ENCODE measurements at regions not wholly inside any gene's neighbourhood (a gene's known extent, or its start where the extent isn't known, plus 50 kb on each side); places are given as distances from the start of the nearest gene placed in this dataset.

DNA sequence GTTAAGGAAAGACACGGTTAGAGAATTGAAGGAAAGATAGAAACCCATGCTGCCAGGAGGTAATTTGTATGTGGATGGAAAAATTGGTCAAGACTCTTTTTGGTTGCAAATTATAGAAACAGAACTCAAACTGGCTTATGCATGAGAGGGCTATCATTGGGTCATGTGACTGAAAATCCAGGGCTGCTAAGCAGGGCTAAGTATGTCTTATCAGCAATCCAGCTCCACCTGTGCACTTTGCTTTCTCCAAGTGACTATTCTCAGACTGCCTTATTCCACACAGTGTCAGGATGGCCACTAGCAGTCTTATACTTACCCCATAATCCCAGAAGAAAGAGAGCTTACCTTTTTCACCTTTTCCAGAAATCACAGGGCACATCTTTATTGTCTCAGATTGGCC lies 113.5 kb downstream of the CBLN1 start:
- no peaks in the 10 kb centered on the region for H3K4me1 Mint-ChIP-seq
- no peaks in the 10 kb centered on the region for H3K36me3 Mint-ChIP-seq (ENCODE audit: low read depth)
- ATAC-seq = no peak
- DNase-seq = no peak
- H3K9me3 ChIP-seq (ENCODE audit: control insufficient read depth, low read length, poor library complexity, severe bottlenecking) = no peaks in the 10 kb centered on the region
- no peaks in the 10 kb centered on the region for H3K27me3 Mint-ChIP-seq
- no peak overlapping the region for H3K4me3 Mint-ChIP-seq
- H3K27ac Mint-ChIP-seq = no peak overlapping the region

DNA sequence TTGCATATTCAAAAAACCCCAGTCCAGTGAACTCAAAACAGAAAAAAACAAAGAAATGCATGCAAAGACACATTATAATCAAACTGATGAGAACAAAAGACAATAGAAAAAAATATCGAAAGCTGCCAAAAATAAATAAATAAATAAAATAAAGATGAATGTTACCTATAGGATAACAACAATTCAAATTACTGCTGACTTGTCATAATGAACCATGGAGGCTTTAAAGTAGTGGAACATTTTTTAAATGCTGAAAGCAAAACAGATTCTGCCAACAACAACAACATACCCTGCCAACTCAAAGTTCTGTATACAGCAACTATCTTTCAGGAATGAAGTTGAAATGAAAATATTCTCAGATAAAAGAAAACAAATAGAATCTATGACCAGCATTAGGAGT lies 116.6 kb downstream of the CBLN1 start:
- DNase-seq (no peak), ATAC-seq (no peak)
- Mint-ChIP-seq H3K36me3 (ENCODE audit: low read depth) (no peaks in the 10 kb centered on the region), H3K27ac (no peak overlapping the region), H3K4me3 (no peak overlapping the region), H3K4me1 (no peaks in the 10 kb centered on the region), H3K27me3 (no peaks in the 10 kb centered on the region)
- no peaks in the 10 kb centered on the region for H3K9me3 ChIP-seq (ENCODE audit: control insufficient read depth, low read length, poor library complexity, severe bottlenecking)

DNA sequence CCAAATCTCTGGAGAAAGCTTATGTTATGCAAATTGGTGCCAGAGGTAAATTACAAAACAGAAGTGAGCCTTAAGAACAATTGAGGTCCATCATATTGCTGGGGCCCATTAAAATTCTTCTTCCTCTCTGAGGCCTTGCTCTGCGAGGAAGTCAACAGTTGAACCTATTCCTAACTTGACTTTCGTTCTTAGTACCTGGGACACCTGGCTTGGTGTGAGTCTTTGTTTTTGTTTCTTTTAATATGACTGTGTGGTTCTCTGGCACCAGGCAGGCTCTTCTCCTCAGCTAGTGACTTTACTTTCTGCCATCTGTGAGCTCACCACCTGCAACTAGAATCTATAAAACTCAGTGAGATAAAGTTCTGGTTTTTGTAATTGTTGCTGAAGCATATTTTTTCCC lies 120.4 kb downstream of the CBLN1 start:
- H3K27ac Mint-ChIP-seq = no peak overlapping the region
- DNase-seq (no peak), ATAC-seq (no peak)
- no peaks in the 10 kb centered on the region for H3K27me3 Mint-ChIP-seq
- no peaks in the 10 kb centered on the region for H3K9me3 ChIP-seq (ENCODE audit: control insufficient read depth, low read length, poor library complexity, severe bottlenecking)
- H3K4me3 Mint-ChIP-seq = no peak overlapping the region
- H3K36me3 Mint-ChIP-seq (ENCODE audit: low read depth) = no peaks in the 10 kb centered on the region
- no peaks in the 10 kb centered on the region for H3K4me1 Mint-ChIP-seq

DNA sequence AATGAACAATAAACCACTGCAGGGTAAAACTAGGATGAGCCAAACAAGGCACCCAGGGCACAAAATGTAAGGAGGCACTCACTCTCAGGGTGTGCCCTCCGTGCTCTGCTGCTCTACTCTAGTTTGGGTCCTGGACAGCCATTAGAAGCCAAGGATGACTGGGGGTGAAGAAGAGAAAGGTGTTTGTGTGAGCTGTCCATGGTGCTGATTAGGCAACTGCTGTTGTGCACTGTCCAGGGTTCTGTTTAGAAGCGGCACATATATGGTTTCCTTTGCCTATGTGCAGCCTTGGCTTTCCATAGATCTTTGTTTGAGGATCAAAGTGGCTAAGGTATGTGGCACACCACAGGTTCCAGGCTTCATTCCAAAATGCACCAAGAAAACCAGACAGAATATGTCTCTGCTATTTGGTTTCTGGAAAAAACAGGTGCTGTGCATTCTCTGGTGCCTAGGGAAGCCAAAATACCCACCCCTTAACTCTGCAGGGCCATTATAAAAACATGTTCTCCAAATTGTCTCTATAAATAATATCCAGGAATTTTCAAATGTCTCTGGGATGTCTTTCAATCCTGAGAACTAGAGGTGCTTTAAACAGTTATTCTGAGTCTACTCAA lies 123.5 kb downstream of the CBLN1 start:
- Mint-ChIP-seq H3K4me3 (no peak overlapping the region), H3K27me3 (no peaks in the 10 kb centered on the region), H3K4me1 (no peaks in the 10 kb centered on the region), H3K36me3 (ENCODE audit: low read depth) (no peaks in the 10 kb centered on the region), H3K27ac (no peak overlapping the region)
- H3K9me3 ChIP-seq (ENCODE audit: control insufficient read depth, low read length, poor library complexity, severe bottlenecking) = no peaks in the 10 kb centered on the region
- ATAC-seq = no peak
- DNase-seq = no peak

DNA sequence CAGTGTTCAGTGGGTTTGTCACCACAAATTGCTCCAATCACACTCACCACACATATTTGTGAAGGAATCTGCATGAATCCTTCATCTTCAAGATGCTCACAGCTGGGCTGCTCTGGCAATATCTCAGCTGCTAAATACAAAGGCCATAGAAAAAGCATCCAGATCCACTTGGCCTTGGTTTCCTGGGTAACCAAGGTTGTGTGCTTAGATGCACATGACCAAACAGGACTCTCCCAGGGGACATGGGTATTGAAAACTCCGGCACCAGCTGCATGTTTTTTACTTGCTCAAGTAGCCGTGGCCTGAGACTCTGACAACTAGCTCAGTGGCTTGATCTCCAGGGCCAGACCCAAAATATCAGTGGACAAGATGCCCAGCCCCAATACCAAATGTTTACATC lies 131.3 kb downstream of the CBLN1 start:
- Mint-ChIP-seq H3K27me3 (no peaks in the 10 kb centered on the region), H3K4me3 (no peak overlapping the region), H3K4me1 (no peaks in the 10 kb centered on the region), H3K27ac (no peak overlapping the region), H3K36me3 (ENCODE audit: low read depth) (no peaks in the 10 kb centered on the region)
- DNase-seq (no peak), ATAC-seq (no peak)
- no peaks in the 10 kb centered on the region for H3K9me3 ChIP-seq (ENCODE audit: control insufficient read depth, low read length, poor library complexity, severe bottlenecking)

DNA sequence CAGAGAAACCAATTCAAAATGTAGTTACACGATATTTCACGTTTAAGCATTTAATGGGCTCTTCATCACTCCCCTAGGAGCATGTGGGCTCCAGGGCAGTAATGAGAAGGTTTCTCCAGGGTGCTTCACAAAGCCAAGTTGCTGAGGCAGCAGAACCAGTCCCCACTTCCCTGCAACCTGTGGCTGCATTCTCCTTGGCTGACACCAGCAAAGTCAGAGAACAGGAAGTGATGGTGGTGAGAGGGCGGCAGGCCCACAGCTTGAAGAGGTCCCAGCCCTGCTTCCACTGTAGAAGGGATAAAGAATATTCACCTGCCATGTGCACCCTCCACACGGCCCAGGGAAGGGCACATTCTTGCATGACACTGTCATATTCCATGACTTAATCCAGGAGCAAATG lies 133.2 kb downstream of the CBLN1 start:
- Mint-ChIP-seq H3K27ac (no peak overlapping the region), H3K27me3 (no peaks in the 10 kb centered on the region), H3K36me3 (ENCODE audit: low read depth) (no peaks in the 10 kb centered on the region), H3K4me1 (no peaks in the 10 kb centered on the region), H3K4me3 (no peak overlapping the region)
- no peaks in the 10 kb centered on the region for H3K9me3 ChIP-seq (ENCODE audit: control insufficient read depth, low read length, poor library complexity, severe bottlenecking)
- DNase-seq (no peak), ATAC-seq (no peak)

DNA sequence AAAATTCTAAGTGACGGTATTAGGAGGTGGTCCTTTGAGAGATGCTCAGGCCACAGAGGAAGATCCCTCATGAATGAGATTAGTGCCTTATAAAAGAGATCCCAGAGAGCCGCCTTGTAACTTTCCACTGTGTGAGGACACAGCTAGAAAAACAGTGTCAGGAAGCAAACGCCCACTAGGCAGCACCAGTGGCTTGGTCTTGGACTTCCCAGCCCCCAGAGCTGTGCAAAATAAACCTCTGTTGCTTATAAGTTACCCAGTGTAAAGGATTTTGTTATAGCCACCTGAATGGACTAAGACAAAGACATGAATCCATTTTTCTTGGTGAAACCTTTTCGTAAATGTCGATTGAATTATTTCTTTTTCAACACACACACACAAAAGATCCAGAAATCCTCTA lies 141.0 kb downstream of the CBLN1 start:
- H3K4me1 Mint-ChIP-seq = no peaks in the 10 kb centered on the region
- no peak overlapping the region for H3K27ac Mint-ChIP-seq
- ATAC-seq = no peak
- H3K9me3 ChIP-seq (ENCODE audit: control insufficient read depth, low read length, poor library complexity, severe bottlenecking) = no peaks in the 10 kb centered on the region
- H3K4me3 Mint-ChIP-seq = no peak overlapping the region
- H3K36me3 Mint-ChIP-seq (ENCODE audit: low read depth) = no peaks in the 10 kb centered on the region
- no peak for DNase-seq
- H3K27me3 Mint-ChIP-seq = no peaks in the 10 kb centered on the region

DNA sequence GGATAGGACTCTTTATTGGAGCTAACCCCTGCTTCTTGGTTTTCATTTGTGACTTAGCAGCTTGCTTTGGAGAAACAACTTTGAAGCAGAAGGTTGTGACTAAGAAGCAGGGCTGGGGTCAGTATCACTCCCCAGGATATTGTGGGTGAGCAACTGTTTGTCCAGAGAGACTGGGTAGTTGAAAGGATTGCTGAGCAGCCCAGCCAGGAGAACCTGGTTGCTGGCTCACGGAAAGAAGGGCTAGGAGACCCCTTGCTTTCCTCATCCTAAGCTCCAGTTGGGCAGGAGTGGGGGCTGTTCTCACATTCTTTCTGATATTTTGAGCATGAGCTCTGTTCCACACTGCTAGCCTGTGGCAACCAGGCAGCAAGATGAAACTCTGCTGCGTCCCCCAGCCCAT lies 151.2 kb downstream of the CBLN1 start:
- no peaks in the 10 kb centered on the region for H3K9me3 ChIP-seq (ENCODE audit: control insufficient read depth, low read length, poor library complexity, severe bottlenecking)
- DNase-seq (no peak), ATAC-seq (no peak)
- Mint-ChIP-seq H3K4me1 (no peaks in the 10 kb centered on the region), H3K27ac (no peak overlapping the region), H3K27me3 (no peaks in the 10 kb centered on the region), H3K36me3 (ENCODE audit: low read depth) (no peaks in the 10 kb centered on the region), H3K4me3 (no peak overlapping the region)

DNA sequence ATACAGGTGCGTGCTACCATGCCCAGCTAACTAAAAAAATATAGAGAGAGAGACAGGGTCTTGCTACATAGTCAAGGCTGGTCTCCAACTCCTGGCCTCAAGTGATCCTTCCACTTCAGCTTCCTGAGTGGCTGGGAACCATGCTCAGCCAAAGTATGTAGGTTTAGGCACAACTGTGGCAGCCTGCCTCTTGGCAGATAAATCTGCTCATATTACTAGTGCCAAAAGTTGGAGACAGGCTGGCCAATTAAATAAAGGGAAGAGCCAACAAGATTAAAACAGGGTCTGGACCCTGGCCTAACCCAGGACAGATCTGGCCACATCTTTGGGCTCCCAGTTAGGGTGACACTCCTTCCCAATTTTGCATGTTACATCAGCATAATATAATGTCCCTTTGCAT lies 151.7 kb downstream of the CBLN1 start:
- no peak overlapping the region for H3K27ac Mint-ChIP-seq
- ATAC-seq (no peak), DNase-seq (no peak)
- H3K9me3 ChIP-seq (ENCODE audit: control insufficient read depth, low read length, poor library complexity, severe bottlenecking) = no peaks in the 10 kb centered on the region
- H3K36me3 Mint-ChIP-seq (ENCODE audit: low read depth) = no peaks in the 10 kb centered on the region
- H3K4me3 Mint-ChIP-seq = no peak overlapping the region
- no peaks in the 10 kb centered on the region for H3K4me1 Mint-ChIP-seq
- H3K27me3 Mint-ChIP-seq = no peaks in the 10 kb centered on the region

DNA sequence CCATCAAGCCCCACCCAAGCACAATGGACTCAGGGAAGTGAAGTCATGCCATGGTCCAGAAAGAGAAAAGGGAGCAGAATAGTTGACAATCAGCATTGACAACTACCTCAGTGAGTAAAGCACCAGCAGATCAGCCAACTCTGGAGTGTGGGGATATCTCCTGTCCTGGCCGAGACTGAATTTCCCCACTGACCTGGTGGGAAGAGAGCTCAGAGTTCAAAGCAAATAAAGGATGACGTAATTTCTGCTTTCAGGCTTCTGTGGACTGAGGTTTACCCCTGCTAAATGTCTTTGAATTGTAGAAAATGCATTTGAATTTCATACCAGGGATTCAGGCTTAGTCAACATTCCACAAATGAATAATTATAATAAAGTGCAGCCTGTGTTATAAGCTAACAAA lies 152.9 kb downstream of the CBLN1 start:
- no peak for DNase-seq
- no peak overlapping the region for H3K4me3 Mint-ChIP-seq
- ATAC-seq = no peak
- no peaks in the 10 kb centered on the region for H3K4me1 Mint-ChIP-seq
- no peaks in the 10 kb centered on the region for H3K36me3 Mint-ChIP-seq (ENCODE audit: low read depth)
- H3K27me3 Mint-ChIP-seq = no peaks in the 10 kb centered on the region
- H3K27ac Mint-ChIP-seq = no peak overlapping the region
- no peaks in the 10 kb centered on the region for H3K9me3 ChIP-seq (ENCODE audit: control insufficient read depth, low read length, poor library complexity, severe bottlenecking)

DNA sequence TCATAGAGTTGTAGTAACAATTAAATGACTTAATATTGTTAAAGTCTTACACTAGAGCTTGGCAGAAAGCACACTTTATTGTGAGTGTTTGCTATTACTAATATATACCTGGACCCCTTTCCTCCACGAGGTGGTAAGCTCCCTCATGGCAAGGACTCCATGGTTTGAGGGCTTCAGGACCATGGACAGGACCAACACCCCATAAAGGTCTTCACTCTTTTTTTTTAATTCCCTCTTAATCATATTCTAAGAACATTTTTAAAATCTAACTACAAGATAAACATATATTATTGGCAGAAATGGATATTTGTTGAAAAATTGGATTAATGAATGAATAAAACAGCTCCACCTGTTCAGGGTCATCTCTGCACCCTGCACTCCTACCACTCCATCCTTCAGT lies 154.5 kb downstream of the CBLN1 start:
- H3K4me1 Mint-ChIP-seq = no peaks in the 10 kb centered on the region
- H3K9me3 ChIP-seq (ENCODE audit: control insufficient read depth, low read length, poor library complexity, severe bottlenecking) = no peaks in the 10 kb centered on the region
- ATAC-seq = no peak
- no peak overlapping the region for H3K4me3 Mint-ChIP-seq
- no peak for DNase-seq
- no peaks in the 10 kb centered on the region for H3K27me3 Mint-ChIP-seq
- no peaks in the 10 kb centered on the region for H3K36me3 Mint-ChIP-seq (ENCODE audit: low read depth)
- H3K27ac Mint-ChIP-seq = no peak overlapping the region

DNA sequence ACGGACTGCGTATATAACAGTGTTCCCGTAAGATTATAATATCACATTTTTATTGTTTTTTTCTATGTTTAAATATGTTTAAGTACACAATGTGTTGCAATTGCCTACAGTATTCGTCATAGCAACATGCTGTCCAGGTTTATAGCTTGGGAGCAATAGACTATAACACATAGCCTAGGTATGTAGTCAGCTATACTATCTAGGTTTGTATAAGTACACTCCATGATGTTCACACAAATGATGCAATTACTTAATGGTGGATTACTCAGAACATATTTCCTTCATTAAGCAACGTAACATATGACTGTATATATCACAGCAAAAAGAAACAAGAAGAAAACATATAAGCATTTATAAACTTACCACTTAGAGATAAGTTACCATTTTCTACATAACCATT lies 160.0 kb downstream of the CBLN1 start:
- ATAC-seq = no peak
- no peaks in the 10 kb centered on the region for H3K4me1 Mint-ChIP-seq
- no peak for DNase-seq
- no peaks in the 10 kb centered on the region for H3K36me3 Mint-ChIP-seq (ENCODE audit: low read depth)
- no peaks in the 10 kb centered on the region for H3K27me3 Mint-ChIP-seq
- H3K9me3 ChIP-seq (ENCODE audit: control insufficient read depth, low read length, poor library complexity, severe bottlenecking) = no peaks in the 10 kb centered on the region
- H3K27ac Mint-ChIP-seq = no peak overlapping the region
- H3K4me3 Mint-ChIP-seq = no peak overlapping the region

DNA sequence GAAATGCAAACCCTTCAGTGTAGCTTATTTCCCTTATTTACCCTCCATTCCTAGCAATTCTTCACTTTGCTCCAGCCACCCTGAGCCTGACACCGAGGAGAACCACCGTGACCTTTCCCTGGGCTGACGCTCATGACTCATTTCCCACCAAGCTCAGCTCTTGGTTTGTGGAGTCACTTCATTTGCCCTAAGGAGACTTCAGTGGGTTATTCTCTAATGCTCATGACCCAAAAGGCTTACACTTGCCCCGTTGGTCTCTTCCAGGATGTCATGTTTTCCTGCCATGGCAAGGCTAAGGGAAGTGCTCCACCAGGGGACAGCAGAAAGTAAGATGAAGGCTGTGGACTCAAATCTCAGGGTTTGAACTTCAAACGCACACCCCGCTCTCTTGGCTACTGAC lies 161.0 kb downstream of the CBLN1 start:
- Mint-ChIP-seq H3K36me3 (ENCODE audit: low read depth) (no peaks in the 10 kb centered on the region), H3K27ac (no peak overlapping the region), H3K4me3 (no peak overlapping the region), H3K4me1 (no peaks in the 10 kb centered on the region), H3K27me3 (no peaks in the 10 kb centered on the region)
- no peak for ATAC-seq
- no peaks in the 10 kb centered on the region for H3K9me3 ChIP-seq (ENCODE audit: control insufficient read depth, low read length, poor library complexity, severe bottlenecking)
- DNase-seq = no peak

DNA sequence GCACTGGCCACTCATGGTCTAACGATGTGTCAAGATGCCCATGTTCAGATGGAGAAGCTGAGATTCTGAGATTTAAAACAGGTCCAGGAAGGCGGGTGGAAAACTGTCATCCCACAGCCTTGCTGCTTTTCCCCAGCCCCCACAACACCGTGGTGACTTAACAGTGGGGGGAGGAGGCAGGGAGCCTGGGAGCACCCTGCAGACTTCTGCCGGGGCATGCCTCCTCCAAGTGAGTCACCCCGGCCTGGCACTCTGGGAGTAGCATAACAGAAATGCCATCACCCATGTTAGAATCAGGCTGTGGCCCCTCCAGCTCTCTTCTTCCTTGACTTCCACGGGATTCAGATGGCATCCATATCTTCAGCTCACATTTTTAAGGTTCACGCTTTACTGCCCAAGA lies 164.8 kb downstream of the CBLN1 start:
- Mint-ChIP-seq H3K27ac (no peak overlapping the region), H3K36me3 (ENCODE audit: low read depth) (no peaks in the 10 kb centered on the region), H3K4me1 (no peaks in the 10 kb centered on the region), H3K4me3 (no peak overlapping the region), H3K27me3 (no peaks in the 10 kb centered on the region)
- DNase-seq (no peak), ATAC-seq (no peak)
- no peaks in the 10 kb centered on the region for H3K9me3 ChIP-seq (ENCODE audit: control insufficient read depth, low read length, poor library complexity, severe bottlenecking)

DNA sequence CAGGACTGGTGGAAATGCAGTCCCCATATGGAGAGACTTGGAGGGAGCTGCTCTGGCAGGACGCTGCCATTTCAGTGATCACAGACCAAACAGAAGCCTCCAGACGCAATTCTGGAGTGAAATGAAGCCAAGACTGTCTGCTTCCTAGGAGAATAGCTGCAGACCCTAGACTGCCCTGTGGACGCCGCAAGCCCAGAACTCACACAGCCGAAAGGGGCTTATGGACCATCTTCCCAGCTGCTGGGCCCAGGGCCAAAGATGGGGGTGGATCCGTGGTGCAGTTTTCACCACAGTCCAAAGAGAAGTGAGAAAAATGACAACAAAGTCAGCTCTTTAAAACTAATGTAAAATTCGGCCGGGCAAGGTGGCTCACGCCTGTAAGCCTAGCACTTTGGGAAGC lies 165.7 kb downstream of the CBLN1 start:
- no peaks in the 10 kb centered on the region for H3K9me3 ChIP-seq (ENCODE audit: control insufficient read depth, low read length, poor library complexity, severe bottlenecking)
- Mint-ChIP-seq H3K27ac (no peak overlapping the region), H3K4me3 (no peak overlapping the region), H3K27me3 (no peaks in the 10 kb centered on the region), H3K36me3 (ENCODE audit: low read depth) (no peaks in the 10 kb centered on the region), H3K4me1 (no peaks in the 10 kb centered on the region)
- ATAC-seq (no peak), DNase-seq (no peak)
